Endothelial cell of umbilical vein (primary cell): ENCODE measurements at regions not wholly inside any gene's neighbourhood (a gene's known extent, or its start where the extent isn't known, plus 50 kb on each side); places are given as distances from the start of the nearest gene placed in this dataset.

ENCODE experiments used
- BruUV-seq: library from RNA; stranded (reverse); fragments of 400-500 nt; replicated peaks from 2 replicates; lab custom pipeline; 2021; lab: Mats Ljungman, UMichigan
- CTCF ChIA-PET: fragments of 300-600, 350-600 bp; sonication (Branson Sonifier 250); formaldehyde crosslinking; loops from one replicate; lab custom pipeline; 2021; ENCODE audit warnings: antibody characterized with exemption, inconsistent platforms; lab: Charles Lee
- POLR2A ChIA-PET: fragments of 300-600, 350-600 bp; sonication (Branson Sonifier 250); formaldehyde crosslinking; loops from one replicate; lab custom pipeline; 2021; ENCODE audit warnings: antibody characterized with exemption, inconsistent platforms; lab: Charles Lee
- DNase-seq: peaks from one replicate; pipeline ENCODE4 v3.0.0-alpha.2; 2011; ENCODE audit warnings: low read depth, low spot score
- FAIRE-seq: peaks from 2 replicates; lab custom pipeline; 2011; peaks lifted over from hg19 to GRCh38; lab: Jason Lieb, UNC
- H2AFZ ChIP-seq: 2 replicates; pipeline ENCODE4 v1.6.0; 2012; ENCODE audit warnings: low read depth, low read length, control low read depth, inconsistent platforms
- H3K27ac ChIP-seq: 2 replicates; pipeline ENCODE4 v1.5.1; 2011; ENCODE audit warnings: low read depth, mild to moderate bottlenecking, control low read depth, low read length, moderate library complexity; ENCODE audit not compliant: insufficient read depth
- H3K27me3 ChIP-seq, 2 experiments: 2 replicates each; pipeline versions ENCODE4 v1.6.0 to v1.6.1; 2011; ENCODE audit warnings: low read length in 2 of 2, mixed read lengths in 1 of 2; ENCODE audit not compliant: control insufficient read depth in 2 of 2, insufficient read depth in 2 of 2
- H3K36me3 ChIP-seq, 2 experiments: 2 replicates in 1 of 2; 3 replicates in 1 of 2; pipeline ENCODE4 v1.5.1; 2011; ENCODE audit warnings: low read length in 2 of 2, mild to moderate bottlenecking in 1 of 2, moderate library complexity in 1 of 2; ENCODE audit not compliant: control insufficient read depth in 2 of 2, insufficient read depth in 2 of 2; ENCODE audit errors: extremely low read depth in 1 of 2
- H3K4me1 ChIP-seq: 3 replicates; pipeline ENCODE4 v1.5.1; 2011; ENCODE audit warnings: mild to moderate bottlenecking, low read length; ENCODE audit not compliant: control insufficient read depth, insufficient read depth; ENCODE audit errors: extremely low read depth
- H3K4me2 ChIP-seq: 2 replicates; pipeline ENCODE4 v1.6.1; 2011; ENCODE audit warnings: low read length, control low read depth, mixed read lengths; ENCODE audit not compliant: insufficient read depth
- H3K4me3 ChIP-seq, 3 experiments: fragments of 200-600 bp in 1 of 3; sonication (generic), shearing (Covaris generic) in 1 of 3; replicated peaks in 1 of 3; 2 replicates each; pipeline ENCODE4 v1.5.1; 2011 to 2016; ENCODE audit warnings: control low read depth in 3 of 3, low read length in 3 of 3, mild to moderate bottlenecking in 2 of 3, inconsistent platforms in 1 of 3, low read depth in 1 of 3, moderate library complexity in 1 of 3; ENCODE audit not compliant: insufficient read depth in 1 of 3
- H3K79me2 ChIP-seq: 2 replicates; pipeline ENCODE4 v1.6.0; 2012; ENCODE audit warnings: low read length, inconsistent platforms; ENCODE audit not compliant: control insufficient read depth, insufficient read depth
- H3K9ac ChIP-seq: replicated peaks from 2 replicates; pipeline ENCODE3; 2011; ENCODE audit warnings: low read length, control low read depth; ENCODE audit not compliant: insufficient read depth; ENCODE audit errors: extremely low read depth
- H3K9me1 ChIP-seq: replicated peaks from 3 replicates; pipeline ENCODE4 v1.6.0; 2011; ENCODE audit warnings: mild to moderate bottlenecking, low read length; ENCODE audit not compliant: control insufficient read depth, insufficient read depth; ENCODE audit errors: extremely low read depth
- H3K9me3 ChIP-seq: replicated peaks from 2 replicates; pipeline ENCODE4 v1.5.1; 2012; ENCODE audit warnings: low read length, inconsistent platforms; ENCODE audit not compliant: control insufficient read depth, insufficient read depth
- H4K20me1 ChIP-seq: replicated peaks from 2 replicates; pipeline ENCODE3; 2011; ENCODE audit warnings: mild to moderate bottlenecking, low read length; ENCODE audit not compliant: control insufficient read depth, insufficient read depth; ENCODE audit errors: extremely low read depth
- CTCF ChIP-seq, 2 donors: IDR thresholded peaks; 1 replicate in 1 of 2; 2 replicates in 1 of 2; pipeline ENCODE4 v1.5.1; 2011; ENCODE audit warnings: low read length in 2 of 2, mild to moderate bottlenecking in 2 of 2, moderate library complexity in 2 of 2, control low read depth in 1 of 2, inconsistent platforms in 1 of 2, low read depth in 1 of 2; ENCODE audit not compliant: insufficient read depth in 1 of 2; ENCODE audit errors: extremely low read depth in 1 of 2
- GATA2 ChIP-seq: IDR thresholded peaks from 2 replicates; pipeline ENCODE4 v1.7.0; 2011; ENCODE audit warnings: low read depth, mild to moderate bottlenecking, moderate library complexity, mixed read lengths, low read length; ENCODE audit not compliant: insufficient read length, insufficient read depth
- MAX ChIP-seq: IDR thresholded peaks from 2 replicates; pipeline ENCODE4 v1.6.1; 2011; ENCODE audit not compliant: insufficient read depth, insufficient read length
- dilution Hi-C: fragments of 300-500 bp; cut with MboI; formaldehyde crosslinking; loops from one replicate; pipeline ENCODE4 v1.15.0; 2019; ENCODE audit warnings: low sequenced_read_pairs; ENCODE audit not compliant: extremely low pct_ligation_motif_present
- intact Hi-C: fragments of 100-400 bp; cut with micrococcal nuclease; formaldehyde crosslinking; loops from one replicate; pipeline ENCODE4 v1.10.0; 2022

- no peaks in the 10 kb centered on the region for H3K4me1 ChIP-seq
- H3K9me3 ChIP-seq = peaks cover 3% of the 10 kb centered on the region
- H3K4me3 ChIP-seq = no peak overlapping the region
- H3K27ac ChIP-seq = no peak overlapping the region
- H3K4me2 ChIP-seq = no peak overlapping the region
- no peak for DNase-seq
- H3K9me1 ChIP-seq = no peaks in the 10 kb centered on the region
- BruUV-seq = no TSS peak
- H3K79me2 ChIP-seq = no peaks in the 10 kb centered on the region
- CTCF ChIA-PET = no interaction called here
- no peaks in the 10 kb centered on the region for H4K20me1 ChIP-seq
- H3K36me3 ChIP-seq = no peaks in the 10 kb centered on the region
- no peak overlapping the region for H2AFZ ChIP-seq
- POLR2A ChIA-PET = no interaction called here
- intact Hi-C loops (no loop called here), dilution Hi-C loops (no loop called here)
- FAIRE-seq = no peak
- no peaks in the 10 kb centered on the region for H3K27me3 ChIP-seq
- TF ChIP-seq CTCF (IDR thresholded peaks at IDR 0.05; ENCODE audit: extremely low read depth in 1 of 2, insufficient read depth in 1 of 2, low read depth in 1 of 2, low read length in 2 of 2) (no peak), MAX (peak; percentile 26)
- no peak overlapping the region for H3K9ac ChIP-seq
Observed at GRCh38 chr18:78565240-78565639, 414.4 kb upstream of the SALL3 start.

GRCh38 chr18:78566065-78566464 is 413.6 kb upstream of the SALL3 start:
- TF ChIP-seq GATA2 (no peak), CTCF (IDR thresholded peaks at IDR 0.05; ENCODE audit: extremely low read depth in 1 of 2, insufficient read depth in 1 of 2, low read depth in 1 of 2, low read length in 2 of 2) (no peak), MAX (no peak)
- H3K4me3 ChIP-seq = no peak overlapping the region
- BruUV-seq = no TSS peak
- no peaks in the 10 kb centered on the region for H3K9me1 ChIP-seq
- no peaks in the 10 kb centered on the region for H3K36me3 ChIP-seq
- intact Hi-C loops (no loop called here), dilution Hi-C loops (no loop called here)
- H3K9me3 ChIP-seq = peaks cover 3% of the 10 kb centered on the region
- no peaks in the 10 kb centered on the region for H3K27me3 ChIP-seq
- FAIRE-seq = no peak
- H3K4me1 ChIP-seq = no peaks in the 10 kb centered on the region
- no peak overlapping the region for H2AFZ ChIP-seq
- H4K20me1 ChIP-seq = no peaks in the 10 kb centered on the region
- H3K9ac ChIP-seq = no peak overlapping the region
- no peaks in the 10 kb centered on the region for H3K79me2 ChIP-seq
- DNase-seq = no peak
- H3K4me2 ChIP-seq = no peak overlapping the region
- POLR2A ChIA-PET = no interaction called here
- no peak overlapping the region for H3K27ac ChIP-seq
- CTCF ChIA-PET = no interaction called here
